Right cardiac atrium (tissue), 5 donors: ENCODE measurements at regions not wholly inside any gene's neighbourhood (a gene's known extent, or its start where the extent isn't known, plus 50 kb on each side); places are given as distances from the start of the nearest gene placed in this dataset.

ENCODE experiments used
- ATAC-seq, 2 donors: fragments of 200-7000 bp; cut with Tn5 transposase; one replicate each; pipeline versions ENCODE4 v1.8.0 to v1.9.1; 2020; ENCODE audit warnings: moderate library complexity in 2 of 2, mild to moderate bottlenecking in 1 of 2
- DNase-seq, 3 donors: peaks; one replicate each; pipeline ENCODE4 v3.0.0-alpha.2; 2020
- H3K27ac ChIP-seq: one replicate; pipeline ENCODE4 v1.5.1; 2013; ENCODE audit warnings: mild to moderate bottlenecking, low read length, control low read depth, moderate library complexity
- H3K27me3 ChIP-seq: one replicate; pipeline ENCODE4 v1.6.1; 2013; ENCODE audit not compliant: control insufficient read depth, insufficient read depth
- H3K4me1 ChIP-seq: one replicate; pipeline ENCODE4 v1.6.1; 2013; ENCODE audit warnings: low read length; ENCODE audit not compliant: control insufficient read depth, insufficient read depth
- H3K4me3 ChIP-seq: one replicate; pipeline ENCODE4 v1.5.1; 2013; ENCODE audit warnings: low read length, control low read depth
- H3K9me3 ChIP-seq: one replicate; pipeline ENCODE4 v1.6.1; 2013; ENCODE audit warnings: low read length; ENCODE audit not compliant: control insufficient read depth
- WGBS: extraction: QIAGEN DNeasy Blood & Tissue Kit; methylation state at CpG from one replicate; pipeline ENCODE4 v1.1.7; 2013; 5-methylcytosine and 5-hydroxymethylcytosine counted together
- intact Hi-C, 4 donors: fragments of 100-400 bp; cut with DNase I; formaldehyde crosslinking; loops; one replicate each; pipeline versions ENCODE4 v1.11.0 to v1.14.0; 2022 to 2023
- donor health status: healthy with polysubstance abuse.
- donor health status: DM: no; HTN: yes; CAD: no.
- donor health status: DM: no; HTN: no; CAD: no.
- donor health status: DM: no; HTN: yes; CAD: no; lungs with severe emphysema.
- donor health status: DM: yes; HTN: yes; CAD: no.

GRCh38 chr11:69545976-69546617, 64.6 kb downstream of the LINC01488 start:
- H3K27me3 ChIP-seq: no peaks in the 10 kb centered on the region
- no peak overlapping the region for H3K4me3 ChIP-seq
- DNase-seq: no peak
- no peaks in the 10 kb centered on the region for H3K9me3 ChIP-seq
- intact Hi-C loops: no loop called here
- no peak overlapping the region for H3K27ac ChIP-seq
- 80% methylated on average over 18 of the region's 18 CpGs for WGBS
- H3K4me1 ChIP-seq: peaks cover 5% of the 10 kb centered on the region
- ATAC-seq: peak; percentile 50 to 55

DNA sequence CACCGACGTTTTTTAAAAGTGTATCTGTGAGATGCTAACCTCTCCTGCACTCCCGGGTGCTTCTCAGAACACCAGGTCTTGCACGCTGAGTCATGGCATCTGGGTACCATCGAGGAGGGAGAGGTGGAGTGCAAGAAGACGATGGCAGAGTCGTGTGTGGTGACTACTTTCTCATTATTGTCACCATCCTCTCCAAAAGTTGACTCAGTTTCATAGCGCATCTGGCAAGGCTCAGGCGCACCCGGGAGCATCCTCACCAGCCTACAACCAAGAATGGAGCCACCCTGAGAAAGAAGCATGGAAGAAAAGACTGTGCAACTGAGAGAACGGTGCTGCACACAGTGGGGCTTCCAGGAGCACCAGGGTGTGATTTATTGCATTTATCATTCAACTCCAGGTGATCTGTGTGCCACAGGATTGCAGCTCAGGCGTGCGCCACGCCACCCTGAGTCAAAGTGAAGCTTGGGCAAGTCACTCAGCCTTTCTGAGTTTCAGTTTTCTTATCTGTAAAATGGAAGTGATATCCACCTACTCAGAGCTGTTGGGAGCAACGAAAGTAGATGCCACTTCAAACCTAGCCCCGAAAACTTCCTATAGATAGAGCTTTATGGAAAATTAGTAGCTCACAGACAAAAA, 65.4 kb downstream of the LINC01488 start:
- Histone ChIP-seq H3K4me3 (no peak overlapping the region), H3K9me3 (no peaks in the 10 kb centered on the region), H3K4me1 (no peaks in the 10 kb centered on the region), H3K27ac (no peak overlapping the region), H3K27me3 (no peaks in the 10 kb centered on the region)
- 87% methylated on average over 16 of the region's 16 CpGs for WGBS
- intact Hi-C loops: no loop called here
- ATAC-seq (no peak), DNase-seq (no peak)

DNA sequence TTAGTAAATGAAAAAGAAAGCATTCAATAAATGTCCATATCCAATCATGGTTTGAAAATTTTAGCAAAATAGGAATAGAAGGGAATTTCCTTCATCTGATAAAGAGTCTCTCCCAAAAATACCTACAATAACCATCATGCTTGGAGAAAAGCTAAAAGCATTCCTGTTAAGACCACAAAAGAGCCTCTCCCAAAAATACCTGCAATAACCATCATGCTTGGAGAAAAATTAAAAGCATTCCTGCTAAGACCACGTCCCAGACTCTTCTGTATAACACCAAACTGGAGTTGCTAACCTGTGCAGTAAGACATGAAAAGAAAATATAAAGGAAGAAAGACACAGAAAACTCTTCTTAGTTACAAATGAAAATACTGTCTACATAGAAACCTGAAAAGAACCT, 69.4 kb downstream of the LINC01488 start:
- intact Hi-C loops: no loop called here
- ATAC-seq (no peak), DNase-seq (no peak)
- Histone ChIP-seq H3K9me3 (no peaks in the 10 kb centered on the region), H3K27ac (no peak overlapping the region), H3K4me3 (no peak overlapping the region), H3K27me3 (no peaks in the 10 kb centered on the region), H3K4me1 (no peaks in the 10 kb centered on the region)
- 73% methylated on average over 1 of the region's 1 CpG for WGBS

DNA sequence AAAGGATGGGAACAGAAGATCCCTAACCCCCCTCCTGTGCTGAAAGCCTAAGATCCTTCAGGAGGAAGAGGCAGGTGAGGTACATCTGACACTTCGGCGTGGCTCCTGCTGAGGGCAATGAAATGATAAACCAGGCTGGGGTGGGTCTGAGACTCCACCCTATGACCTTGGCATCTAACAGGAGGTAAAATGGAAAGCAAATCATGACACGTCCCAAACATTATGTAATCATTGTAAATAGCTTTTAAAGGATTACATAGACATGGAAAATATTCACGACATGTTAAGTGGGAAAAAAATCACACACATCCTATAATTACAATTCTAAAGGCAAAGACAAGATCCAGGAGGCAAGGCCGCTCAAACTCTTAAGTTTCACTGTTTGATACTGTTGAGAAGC, 70.5 kb downstream of the LINC01488 start:
- Histone ChIP-seq H3K27ac (no peak overlapping the region), H3K27me3 (no peaks in the 10 kb centered on the region), H3K9me3 (no peaks in the 10 kb centered on the region), H3K4me1 (no peaks in the 10 kb centered on the region), H3K4me3 (no peak overlapping the region)
- no peak for ATAC-seq
- intact Hi-C loops: no loop called here
- WGBS: 89% methylated on average over 5 of the region's 5 CpGs
- no peak for DNase-seq

GRCh38 chr11:69552951-69553350, 71.5 kb downstream of the LINC01488 start:
- 92% methylated on average over 7 of the region's 7 CpGs for WGBS
- no peak overlapping the region for H3K4me3 ChIP-seq
- H3K9me3 ChIP-seq: no peaks in the 10 kb centered on the region
- DNase-seq: no peak
- no peak overlapping the region for H3K27ac ChIP-seq
- no peaks in the 10 kb centered on the region for H3K27me3 ChIP-seq
- ATAC-seq: no peak
- intact Hi-C loops: no loop called here
- no peaks in the 10 kb centered on the region for H3K4me1 ChIP-seq

DNA sequence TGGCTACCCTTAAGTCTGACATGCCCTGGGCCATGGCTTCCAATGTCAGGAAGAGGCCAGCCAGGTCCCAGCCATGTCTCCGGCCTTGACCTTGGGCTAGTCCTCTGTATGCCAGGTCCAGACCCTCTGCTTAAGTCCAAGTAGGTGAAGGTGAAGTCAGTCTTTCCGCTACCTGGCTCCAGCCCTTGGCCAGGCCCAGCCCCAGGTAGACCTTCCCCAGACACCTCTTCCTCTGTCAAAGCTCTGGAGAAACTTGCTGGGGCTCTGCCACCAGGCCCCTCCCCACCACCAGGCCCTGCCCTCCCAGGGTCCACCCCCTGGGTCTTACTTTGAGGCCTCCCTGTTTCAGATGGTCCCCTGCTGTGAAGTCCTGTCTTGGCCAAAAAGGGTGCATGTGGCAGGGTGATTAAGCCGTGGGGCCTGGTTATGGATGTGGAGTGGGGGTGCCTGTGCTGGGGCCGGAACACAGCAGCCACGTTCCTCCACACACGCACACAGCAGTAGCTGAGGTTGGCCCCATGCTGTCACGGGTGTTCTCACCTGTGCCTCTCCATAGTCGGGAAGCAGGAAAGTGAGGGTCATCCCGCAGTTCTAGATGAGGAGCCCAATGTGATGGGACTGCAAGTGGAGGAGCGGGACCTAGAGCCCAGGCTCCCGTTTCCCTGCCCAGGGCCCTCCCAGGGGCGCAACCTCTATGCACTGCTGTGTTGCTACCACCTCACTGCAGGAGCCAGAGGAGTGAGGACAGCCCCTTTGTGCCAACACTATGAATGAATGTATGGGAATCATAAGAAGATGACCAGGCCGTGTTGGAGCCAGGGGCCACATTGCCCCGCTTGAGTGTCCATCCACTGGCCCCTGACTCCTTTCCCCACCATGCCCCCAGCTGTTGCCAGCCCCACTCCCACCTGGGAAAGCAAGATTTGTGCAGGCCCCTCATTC, 72.2 kb downstream of the LINC01488 start:
- Histone ChIP-seq H3K4me3 (no peak overlapping the region), H3K4me1 (no peaks in the 10 kb centered on the region), H3K27me3 (no peaks in the 10 kb centered on the region), H3K27ac (no peak overlapping the region), H3K9me3 (no peaks in the 10 kb centered on the region)
- intact Hi-C loops: no loop called here
- ATAC-seq (peak in 1 of 2 donors; percentile 22), DNase-seq (no peak)
- 95% methylated on average over 14 of the region's 14 CpGs for WGBS

DNA sequence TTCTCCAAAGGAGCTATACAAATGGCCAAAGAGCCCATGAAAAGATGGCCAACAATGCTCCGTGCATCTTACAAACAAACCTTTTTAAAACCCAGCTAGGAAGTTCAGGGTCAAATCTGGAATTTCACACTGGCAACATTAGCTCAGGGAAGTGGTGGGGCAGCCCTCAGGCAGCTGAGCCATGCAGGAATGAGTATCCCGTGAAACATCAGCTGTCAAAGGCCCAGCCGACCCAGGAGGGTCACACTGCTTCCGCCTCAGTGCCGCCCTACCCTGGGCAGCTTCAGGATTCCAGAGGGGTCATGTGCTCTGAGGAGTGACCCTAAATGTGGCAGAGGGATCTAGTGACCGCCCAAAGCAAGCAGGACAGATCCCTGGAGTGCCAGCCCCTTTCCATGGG, 73.4 kb downstream of the LINC01488 start:
- DNase-seq: no peak
- no peak for ATAC-seq
- Histone ChIP-seq H3K4me1 (no peaks in the 10 kb centered on the region), H3K27me3 (no peaks in the 10 kb centered on the region), H3K4me3 (no peak overlapping the region), H3K27ac (no peak overlapping the region), H3K9me3 (no peaks in the 10 kb centered on the region)
- WGBS: 86% methylated on average over 6 of the region's 6 CpGs
- intact Hi-C loops: no loop called here

GRCh38 chr11:69557266-69557665, 75.8 kb downstream of the LINC01488 start:
- ATAC-seq: no peak
- no peak overlapping the region for H3K4me3 ChIP-seq

GRCh38 chr11:69558519-69558941, 77.1 kb downstream of the LINC01488 start:
- intact Hi-C loops: no loop called here
- H3K4me3 ChIP-seq: no peak overlapping the region
- no peak overlapping the region for H3K27ac ChIP-seq
- no peak for DNase-seq
- WGBS: 60% methylated on average over 12 of the region's 12 CpGs
- no peak for ATAC-seq
- H3K4me1 ChIP-seq: no peaks in the 10 kb centered on the region
- H3K9me3 ChIP-seq: no peaks in the 10 kb centered on the region
- no peaks in the 10 kb centered on the region for H3K27me3 ChIP-seq

More at GRCh38 chr11:69557266-69557665, 75.8 kb downstream of the LINC01488 start:
- intact Hi-C loops: no loop called here
- H3K27me3 ChIP-seq: no peaks in the 10 kb centered on the region
- WGBS: 94% methylated on average over 7 of the region's 7 CpGs
- H3K27ac ChIP-seq: no peak overlapping the region
- DNase-seq: no peak
- H3K9me3 ChIP-seq: no peaks in the 10 kb centered on the region
- H3K4me1 ChIP-seq: no peaks in the 10 kb centered on the region

- Histone ChIP-seq H3K4me3 (no peak overlapping the region), H3K27ac (no peak overlapping the region), H3K9me3 (no peaks in the 10 kb centered on the region), H3K27me3 (no peaks in the 10 kb centered on the region), H3K4me1 (no peaks in the 10 kb centered on the region)
- intact Hi-C loops: no loop called here
- ATAC-seq: no peak
- no peak for DNase-seq
- WGBS: 83% methylated on average over 5 of the region's 5 CpGs
Measured at GRCh38 chr11:69559181-69559580, 77.7 kb downstream of the LINC01488 start.

DNA sequence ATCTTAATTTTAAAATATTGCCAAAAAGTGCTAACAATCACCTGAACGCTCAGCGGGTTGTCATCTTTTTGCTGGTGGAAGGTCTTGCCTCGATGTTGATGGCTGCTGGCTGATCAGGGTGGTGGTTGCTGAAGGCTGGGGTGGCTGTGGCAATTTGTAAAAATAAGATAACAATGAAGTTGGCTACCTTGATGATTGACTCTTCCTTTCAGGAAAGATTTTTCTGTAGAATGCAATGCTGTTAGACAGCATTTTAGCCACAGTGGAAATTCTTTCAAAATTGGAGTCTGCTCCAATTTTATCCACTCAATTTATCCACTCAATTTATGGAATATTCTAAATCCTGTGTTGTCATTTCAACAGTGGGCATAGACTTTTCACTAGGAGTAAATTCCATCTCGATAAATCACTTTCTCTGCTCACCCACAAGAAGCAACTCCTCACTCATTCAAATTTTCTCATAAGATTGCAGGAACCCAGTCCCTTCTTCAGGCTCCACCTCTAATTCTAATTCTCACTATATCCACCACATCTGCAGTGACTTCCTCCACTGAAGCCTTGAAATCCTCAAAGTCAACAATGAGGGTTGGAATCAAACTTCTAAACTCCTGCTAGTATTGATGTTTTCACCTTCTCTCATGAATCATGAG, 78.8 kb downstream of the LINC01488 start:
- WGBS: 91% methylated on average over 4 of the region's 4 CpGs
- intact Hi-C loops: no loop called here
- no peaks in the 10 kb centered on the region for H3K4me1 ChIP-seq
- DNase-seq (no peak), ATAC-seq (no peak)
- no peaks in the 10 kb centered on the region for H3K9me3 ChIP-seq
- H3K27ac ChIP-seq: no peak overlapping the region
- H3K27me3 ChIP-seq: no peaks in the 10 kb centered on the region
- no peak overlapping the region for H3K4me3 ChIP-seq
